ENCODE measurements at regions not wholly inside any gene's neighbourhood (a gene's known extent, or its start where the extent isn't known, plus 50 kb on each side); places are given as distances from the start of the nearest gene placed in this dataset.

- TF ChIP-seq GABPA (IDR thresholded peaks at IDR 0.05; ENCODE audit: borderline replicate concordance, insufficient read depth, low read length) (no peak), HDAC6 (IDR thresholded peaks at IDR 0.05; ENCODE audit: low read depth, low read length) (no peak), CTBP2 (IDR thresholded peaks at IDR 0.05; ENCODE audit: borderline replicate concordance, insufficient read depth, insufficient read length, low read length) (no peak), E2F6 (IDR thresholded peaks at IDR 0.05) (no peak)
Measured at GRCh38 chr1:170365331-170365730, 166.6 kb upstream of the GORAB start (continued).

Measured in H1 (cell line).